ENCODE measurements at regions not wholly inside any gene's neighbourhood (a gene's known extent, or its start where the extent isn't known, plus 50 kb on each side); places are given as distances from the start of the nearest gene placed in this dataset.

GRCh38 chr10:89966211-89966610 is 264.8 kb downstream of the KIF20B start:
- TF ChIP-seq CTCF (IDR thresholded peaks at IDR 0.05) = no peak
- no peak for TF ChIP-seq POLR2A (IDR thresholded peaks at IDR 0.05)

All from heart left ventricle (tissue), 13 donors.